CD8-positive, alpha-beta memory T cell (primary cell): ENCODE measurements at regions not wholly inside any gene's neighbourhood (a gene's known extent, or its start where the extent isn't known, plus 50 kb on each side); places are given as distances from the start of the nearest gene placed in this dataset.

Experiments
- CTCF ChIA-PET: fragments of 350-600 bp; sonication (Branson Sonifier 250); formaldehyde crosslinking; loops from one replicate; lab custom pipeline; 2021; ENCODE audit warnings: antibody characterized with exemption; lab: Charles Lee
- POLR2A ChIA-PET: fragments of 350-600 bp; sonication (Branson Sonifier 250); formaldehyde crosslinking; loops from one replicate; lab custom pipeline; 2021; ENCODE audit warnings: antibody characterized with exemption; lab: Charles Lee
- DNase-seq, 5 donors: peaks; one replicate each; pipeline versions ENCODE4 v3.0.0 to v3.0.0-alpha.2; 2020 to 2022; ENCODE audit warnings: mixed read lengths in 1 of 5
- H3K27ac ChIP-seq: one replicate; pipeline ENCODE4 v1.7.0; 2013; ENCODE audit warnings: low read depth, mild to moderate bottlenecking, low read length, moderate library complexity
- H3K27me3 ChIP-seq: 2 replicates; pipeline ENCODE4 v1.7.0; 2013; ENCODE audit warnings: low read length, mild to moderate bottlenecking; ENCODE audit not compliant: insufficient read depth, poor library complexity, severe bottlenecking
- H3K36me3 ChIP-seq: 2 replicates; pipeline ENCODE4 v1.7.0; 2013; ENCODE audit warnings: mild to moderate bottlenecking, low read length, moderate library complexity; ENCODE audit not compliant: insufficient read depth
- H3K4me1 ChIP-seq: 2 replicates; pipeline ENCODE4 v1.7.0; 2013; ENCODE audit warnings: mild to moderate bottlenecking, low read length, moderate library complexity; ENCODE audit not compliant: insufficient read depth
- H3K4me3 ChIP-seq: 2 replicates; pipeline ENCODE4 v1.7.0; 2013; ENCODE audit warnings: mild to moderate bottlenecking, low read length
- H3K9me3 ChIP-seq: 2 replicates; pipeline ENCODE4 v1.7.0; 2013; ENCODE audit warnings: mild to moderate bottlenecking, low read length
- H3K27ac Mint-ChIP-seq, 8 donors: one replicate each; pipeline ENCODE4 v1.8.0; 2020 to 2021; ENCODE audit warnings: mixed read lengths in 8 of 8, mild to moderate bottlenecking in 6 of 8, inconsistent platforms in 3 of 8, moderate library complexity in 3 of 8
- H3K27me3 Mint-ChIP-seq, 2 donors: one replicate each; pipeline ENCODE4 v1.8.0; 2020 to 2021; ENCODE audit warnings: mixed read lengths in 2 of 2, mild to moderate bottlenecking in 1 of 2, moderate library complexity in 1 of 2
- H3K36me3 Mint-ChIP-seq, 3 donors: one replicate each; pipeline ENCODE4 v1.8.0; 2020 to 2021; ENCODE audit warnings: mixed read lengths in 3 of 3, inconsistent platforms in 1 of 3, mild to moderate bottlenecking in 1 of 3
- H3K4me1 Mint-ChIP-seq, 3 donors: one replicate each; pipeline ENCODE4 v1.8.0; 2020 to 2021; ENCODE audit warnings: mixed read lengths in 3 of 3, inconsistent platforms in 1 of 3, mild to moderate bottlenecking in 1 of 3
- H3K4me3 Mint-ChIP-seq, 7 donors: one replicate each; pipeline ENCODE4 v1.8.0; 2020 to 2021; ENCODE audit warnings: mixed read lengths in 7 of 7, mild to moderate bottlenecking in 6 of 7, moderate library complexity in 4 of 7, inconsistent platforms in 2 of 7
- H3K9me3 Mint-ChIP-seq, 5 donors: one replicate each; pipeline ENCODE4 v1.8.0; 2020 to 2022; ENCODE audit warnings: mixed read lengths in 5 of 5, mild to moderate bottlenecking in 3 of 5, moderate library complexity in 2 of 5, inconsistent platforms in 1 of 5

GRCh38 chr11:28976012-28976800, 868.0 kb downstream of the METTL15 start:
- Mint-ChIP-seq H3K27me3 (no peaks in the 10 kb centered on the region), H3K4me1 (no peaks in the 10 kb centered on the region), H3K27ac (no peak overlapping the region), H3K4me3 (no peak overlapping the region), H3K9me3 (peaks cover 2 to 28% (median 14%) of the 10 kb centered on the region in 5 donors), H3K36me3 (no peaks in the 10 kb centered on the region)
- H3K27me3 ChIP-seq = no peaks in the 10 kb centered on the region
- no peaks in the 10 kb centered on the region for H3K4me1 ChIP-seq
- H3K27ac ChIP-seq = no peak overlapping the region
- H3K36me3 ChIP-seq = no peaks in the 10 kb centered on the region
- POLR2A ChIA-PET = no interaction called here
- no peak overlapping the region for H3K4me3 ChIP-seq
- no peak for DNase-seq
- CTCF ChIA-PET = no interaction called here
- H3K9me3 ChIP-seq = no peaks in the 10 kb centered on the region

- H3K27ac ChIP-seq = no peak overlapping the region
- Mint-ChIP-seq H3K9me3 (peaks cover 0 to 36% (median 3%) of the 10 kb centered on the region in 5 donors), H3K27me3 (no peaks in the 10 kb centered on the region), H3K27ac (no peak overlapping the region), H3K36me3 (no peaks in the 10 kb centered on the region), H3K4me1 (no peaks in the 10 kb centered on the region), H3K4me3 (no peak overlapping the region)
- POLR2A ChIA-PET = no interaction called here
- no peaks in the 10 kb centered on the region for H3K4me1 ChIP-seq
- H3K27me3 ChIP-seq = no peaks in the 10 kb centered on the region
- H3K9me3 ChIP-seq = no peaks in the 10 kb centered on the region
- H3K4me3 ChIP-seq = no peak overlapping the region
- no peak for DNase-seq
- no peaks in the 10 kb centered on the region for H3K36me3 ChIP-seq
- CTCF ChIA-PET = no interaction called here
Measured at GRCh38 chr11:28969832-28970231, 861.6 kb downstream of the METTL15 start.

- H3K36me3 Mint-ChIP-seq = no peaks in the 10 kb centered on the region
- no peaks in the 10 kb centered on the region for H3K27me3 ChIP-seq
- CTCF ChIA-PET = no interaction called here
- H3K4me3 ChIP-seq = no peak overlapping the region
- H3K27ac Mint-ChIP-seq = no peak overlapping the region
- no peaks in the 10 kb centered on the region for H3K4me1 ChIP-seq
- no peak overlapping the region for H3K4me3 Mint-ChIP-seq
- H3K27ac ChIP-seq = no peak overlapping the region
- H3K9me3 ChIP-seq = no peaks in the 10 kb centered on the region
- no peak for DNase-seq
- H3K9me3 Mint-ChIP-seq = peaks cover 0 to 26% (median 5%) of the 10 kb centered on the region in 5 donors
- POLR2A ChIA-PET = no interaction called here
- no peaks in the 10 kb centered on the region for H3K36me3 ChIP-seq
- H3K27me3 Mint-ChIP-seq = no peaks in the 10 kb centered on the region
- no peaks in the 10 kb centered on the region for H3K4me1 Mint-ChIP-seq
Measured at GRCh38 chr11:28966951-28967350, 858.8 kb downstream of the METTL15 start.

- no peak overlapping the region for H3K27ac Mint-ChIP-seq
- H3K27me3 ChIP-seq = no peaks in the 10 kb centered on the region
- no peaks in the 10 kb centered on the region for H3K36me3 Mint-ChIP-seq
- no peaks in the 10 kb centered on the region for H3K27me3 Mint-ChIP-seq
- no peaks in the 10 kb centered on the region for H3K4me1 ChIP-seq
- ChIA-PET POLR2A (no interaction called here), CTCF (no interaction called here)
- no peak overlapping the region for H3K4me3 Mint-ChIP-seq
- H3K9me3 ChIP-seq = no peaks in the 10 kb centered on the region
- H3K9me3 Mint-ChIP-seq = peaks cover 0 to 19% (median 5%) of the 10 kb centered on the region in 5 donors
- no peak overlapping the region for H3K4me3 ChIP-seq
- H3K36me3 ChIP-seq = no peaks in the 10 kb centered on the region
- H3K4me1 Mint-ChIP-seq = no peaks in the 10 kb centered on the region
- no peak overlapping the region for H3K27ac ChIP-seq
- no peak for DNase-seq
Measured at GRCh38 chr11:28965819-28966218, 857.6 kb downstream of the METTL15 start.

GRCh38 chr11:28964811-28965210, 856.6 kb downstream of the METTL15 start:
- no peaks in the 10 kb centered on the region for H3K36me3 ChIP-seq
- no peaks in the 10 kb centered on the region for H3K4me1 ChIP-seq
- DNase-seq = no peak
- no peak overlapping the region for H3K27ac ChIP-seq
- no peaks in the 10 kb centered on the region for H3K27me3 ChIP-seq
- no peak overlapping the region for H3K4me3 Mint-ChIP-seq
- CTCF ChIA-PET = no interaction called here
- POLR2A ChIA-PET = no interaction called here
- no peaks in the 10 kb centered on the region for H3K9me3 ChIP-seq
- H3K4me1 Mint-ChIP-seq = no peaks in the 10 kb centered on the region
- no peak overlapping the region for H3K27ac Mint-ChIP-seq
- H3K27me3 Mint-ChIP-seq = no peaks in the 10 kb centered on the region
- peaks cover 0 to 16% (median 5%) of the 10 kb centered on the region in 5 donors for H3K9me3 Mint-ChIP-seq
- no peak overlapping the region for H3K4me3 ChIP-seq
- no peaks in the 10 kb centered on the region for H3K36me3 Mint-ChIP-seq

DNA sequence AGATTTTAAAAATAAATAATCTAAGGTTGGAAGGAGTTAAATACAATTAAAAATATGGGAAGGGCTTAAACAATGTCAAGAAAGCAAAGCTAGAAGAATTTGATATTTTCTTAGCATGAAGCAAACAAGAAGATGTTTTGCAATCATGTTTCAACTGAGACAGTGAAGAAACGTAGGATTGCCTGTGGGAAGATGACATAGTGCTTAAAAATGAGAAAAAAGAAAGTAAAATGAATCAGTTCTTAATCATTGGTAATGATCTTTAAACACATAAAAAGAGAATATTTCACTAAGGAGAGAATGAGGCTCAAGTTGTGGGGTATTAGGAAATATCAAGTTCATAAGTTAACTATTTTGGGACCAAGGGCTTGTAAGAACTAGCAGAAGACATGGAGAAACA, 855.0 kb downstream of the METTL15 start:
- Histone ChIP-seq H3K4me3 (no peak overlapping the region), H3K36me3 (no peaks in the 10 kb centered on the region), H3K27ac (no peak overlapping the region), H3K27me3 (no peaks in the 10 kb centered on the region), H3K9me3 (no peaks in the 10 kb centered on the region), H3K4me1 (no peaks in the 10 kb centered on the region)
- Mint-ChIP-seq H3K27ac (no peak overlapping the region), H3K4me3 (no peak overlapping the region), H3K9me3 (peaks cover 0 to 16% (median 6%) of the 10 kb centered on the region in 5 donors), H3K4me1 (no peaks in the 10 kb centered on the region), H3K27me3 (no peaks in the 10 kb centered on the region), H3K36me3 (no peaks in the 10 kb centered on the region)
- DNase-seq = no peak
- POLR2A ChIA-PET = no interaction called here
- CTCF ChIA-PET = no interaction called here

DNA sequence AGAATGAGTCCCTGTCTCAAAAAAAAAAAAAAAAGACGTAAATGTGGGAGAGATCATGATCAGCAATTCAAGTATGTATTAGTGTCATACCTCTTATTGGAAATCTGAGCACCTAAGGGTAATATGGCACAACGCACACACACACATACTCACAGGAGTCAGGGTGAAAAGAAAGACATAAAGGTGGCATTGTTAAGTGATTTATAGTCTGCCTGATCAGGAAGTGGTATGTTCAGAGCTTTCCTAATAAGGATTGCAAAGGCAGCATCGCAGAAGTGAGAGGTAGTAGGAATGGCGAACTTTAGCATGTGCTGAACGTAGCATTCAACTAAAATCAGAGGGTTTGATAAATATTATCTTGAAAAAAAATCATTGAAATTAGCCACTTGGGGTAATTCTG, 854.3 kb downstream of the METTL15 start:
- no peaks in the 10 kb centered on the region for H3K9me3 ChIP-seq
- no peaks in the 10 kb centered on the region for H3K4me1 ChIP-seq
- Mint-ChIP-seq H3K27ac (no peak overlapping the region), H3K4me3 (no peak overlapping the region), H3K9me3 (peaks cover 0 to 19% (median 6%) of the 10 kb centered on the region in 5 donors), H3K27me3 (no peaks in the 10 kb centered on the region), H3K36me3 (no peaks in the 10 kb centered on the region), H3K4me1 (no peaks in the 10 kb centered on the region)
- no peak overlapping the region for H3K27ac ChIP-seq
- ChIA-PET POLR2A (no interaction called here), CTCF (no interaction called here)
- H3K4me3 ChIP-seq = no peak overlapping the region
- DNase-seq = no peak
- no peaks in the 10 kb centered on the region for H3K36me3 ChIP-seq
- no peaks in the 10 kb centered on the region for H3K27me3 ChIP-seq

- no peaks in the 10 kb centered on the region for H3K36me3 Mint-ChIP-seq
- no peaks in the 10 kb centered on the region for H3K4me1 Mint-ChIP-seq
- Histone ChIP-seq H3K4me1 (no peaks in the 10 kb centered on the region), H3K36me3 (no peaks in the 10 kb centered on the region), H3K27ac (no peak overlapping the region), H3K9me3 (no peaks in the 10 kb centered on the region), H3K4me3 (no peak overlapping the region), H3K27me3 (no peaks in the 10 kb centered on the region)
- H3K27ac Mint-ChIP-seq = no peak overlapping the region
- ChIA-PET CTCF (no interaction called here), POLR2A (no interaction called here)
- H3K9me3 Mint-ChIP-seq = peaks cover 0 to 20% (median 6%) of the 10 kb centered on the region in 5 donors
- no peak overlapping the region for H3K4me3 Mint-ChIP-seq
- no peaks in the 10 kb centered on the region for H3K27me3 Mint-ChIP-seq
- DNase-seq = no peak
Measured at GRCh38 chr11:28961726-28962125, 853.5 kb downstream of the METTL15 start.
